CD14-positive monocyte (primary cell): ENCODE measurements at regions not wholly inside any gene's neighbourhood (a gene's known extent, or its start where the extent isn't known, plus 50 kb on each side); places are given as distances from the start of the nearest gene placed in this dataset.

Source experiments
- DNase-seq, 3 donors: peaks; one replicate each; pipeline ENCODE4 v3.0.0-alpha.2; 2011 to 2022
- H2AFZ ChIP-seq: 2 replicates; pipeline ENCODE4 v1.6.0; 2012; ENCODE audit warnings: mild to moderate bottlenecking, low read depth, low read length, inconsistent platforms; ENCODE audit not compliant: insufficient read depth, poor library complexity, severe bottlenecking
- H3K27ac ChIP-seq, 2 donors: 1 replicate in 1 of 2; 2 replicates in 1 of 2; pipeline ENCODE4 v1.5.1; 2012 to 2013; ENCODE audit warnings: low read length in 2 of 2, control low read depth in 1 of 2, inconsistent platforms in 1 of 2, low read depth in 1 of 2, mild to moderate bottlenecking in 1 of 2
- H3K27me3 ChIP-seq, 2 donors: one replicate each; pipeline versions ENCODE4 v1.6.0 to v1.6.1; 2011 to 2013; ENCODE audit warnings: low read length in 2 of 2; ENCODE audit not compliant: control insufficient read depth in 2 of 2, insufficient read depth in 2 of 2
- H3K36me3 ChIP-seq, 2 donors: replicated peaks in 1 of 2; 1 replicate in 1 of 2; 2 replicates in 1 of 2; pipeline versions ENCODE4 v1.5.1 to v1.6.1; 2012 to 2013; ENCODE audit warnings: low read length in 2 of 2, control low read depth in 1 of 2, inconsistent platforms in 1 of 2, mild to moderate bottlenecking in 1 of 2; ENCODE audit not compliant: insufficient read depth in 2 of 2, control insufficient read depth in 1 of 2
- H3K4me1 ChIP-seq, 2 donors: 1 replicate in 1 of 2; 2 replicates in 1 of 2; pipeline versions ENCODE4 v1.5.1 to v1.6.1; 2012 to 2013; ENCODE audit warnings: low read length in 2 of 2, control low read depth in 1 of 2, inconsistent platforms in 1 of 2, mild to moderate bottlenecking in 1 of 2, moderate library complexity in 1 of 2; ENCODE audit not compliant: insufficient read depth in 2 of 2, control insufficient read depth in 1 of 2
- H3K4me2 ChIP-seq: replicated peaks from 2 replicates; pipeline ENCODE3; 2012; ENCODE audit warnings: low read length, moderate library complexity, mild to moderate bottlenecking; ENCODE audit not compliant: poor library complexity, severe bottlenecking; ENCODE audit errors: extremely low read depth
- H3K4me3 ChIP-seq, 3 experiments: fragments of 200-600 bp in 1 of 3; sonication (generic) in 1 of 3; replicated peaks in 1 of 3; 1 replicate in 2 of 3; 2 replicates in 1 of 3; pipeline ENCODE4 v1.5.1; 2011 to 2013; ENCODE audit warnings: low read length in 3 of 3, mild to moderate bottlenecking in 3 of 3, control low read depth in 2 of 3, low read depth in 2 of 3, inconsistent platforms in 1 of 3, moderate library complexity in 1 of 3
- H3K79me2 ChIP-seq: 2 replicates; pipeline ENCODE4 v1.6.0; 2012; ENCODE audit warnings: mild to moderate bottlenecking, control low read depth, inconsistent platforms, low read length, moderate library complexity; ENCODE audit not compliant: insufficient read depth
- H3K9ac ChIP-seq: 2 replicates; pipeline ENCODE4 v1.6.0; 2017; ENCODE audit warnings: low read length, mild to moderate bottlenecking; ENCODE audit not compliant: insufficient read depth, poor library complexity, severe bottlenecking
- H3K9me3 ChIP-seq, 2 donors: replicated peaks in 1 of 2; 1 replicate in 1 of 2; 2 replicates in 1 of 2; pipeline versions ENCODE4 v1.5.1 to v1.6.1; 2012 to 2013; ENCODE audit warnings: low read length in 2 of 2, control low read depth in 1 of 2; ENCODE audit not compliant: control insufficient read depth in 1 of 2, insufficient read depth in 1 of 2
- H4K20me1 ChIP-seq: 2 replicates; pipeline ENCODE4 v1.6.0; 2012; ENCODE audit warnings: mild to moderate bottlenecking, low read length, control low read depth, moderate library complexity; ENCODE audit not compliant: insufficient read depth
- H3K27ac Mint-ChIP-seq, 7 donors: one replicate each; pipeline ENCODE4 v1.8.0; 2020; ENCODE audit warnings: mild to moderate bottlenecking in 7 of 7, mixed read lengths in 7 of 7, moderate library complexity in 6 of 7, inconsistent platforms in 2 of 7
- H3K27me3 Mint-ChIP-seq, 3 donors: one replicate each; pipeline ENCODE4 v1.8.0; 2021 to 2022; ENCODE audit warnings: low read depth in 3 of 3, mild to moderate bottlenecking in 3 of 3, mixed read lengths in 3 of 3, moderate library complexity in 3 of 3, inconsistent platforms in 1 of 3
- H3K36me3 Mint-ChIP-seq, 2 donors: one replicate each; pipeline ENCODE4 v1.8.0; 2020; ENCODE audit warnings: mixed read lengths in 2 of 2, inconsistent platforms in 1 of 2, mild to moderate bottlenecking in 1 of 2
- H3K4me1 Mint-ChIP-seq: one replicate; pipeline ENCODE4 v1.8.0; 2020; ENCODE audit warnings: mild to moderate bottlenecking, mixed read lengths
- H3K4me3 Mint-ChIP-seq, 2 donors: one replicate each; pipeline ENCODE4 v1.8.0; 2020; ENCODE audit warnings: mild to moderate bottlenecking in 2 of 2, mixed read lengths in 2 of 2, moderate library complexity in 1 of 2
- H3K9me3 Mint-ChIP-seq, 7 donors: one replicate each; pipeline ENCODE4 v1.8.0; 2020 to 2022; ENCODE audit warnings: mixed read lengths in 7 of 7, mild to moderate bottlenecking in 6 of 7, moderate library complexity in 6 of 7, inconsistent platforms in 2 of 7
- WGBS: methylation state at CpG from one replicate; pipeline ENCODE4 v1.1.5; 2013; ENCODE audit warnings: missing lambda C conversion rate; ENCODE audit not compliant: insufficient coverage; 5-methylcytosine and 5-hydroxymethylcytosine counted together
- intact Hi-C, 2 donors: fragments of 100-400 bp; cut with micrococcal nuclease; formaldehyde crosslinking; loops; one replicate each; pipeline versions ENCODE4 v1.15.0 to v1.15.1; 2023
- TF ChIP-seq, protein P1 (sequence below): fragments of 200-600 bp; IDR thresholded peaks from one replicate; pipeline ENCODE4 v1.8.0; 2022; ENCODE audit warnings: antibody characterized with exemption, mild to moderate bottlenecking

GRCh38 chr2:219835493-219835892 is 208.1 kb downstream of the SLC4A3 start:
- no peak for DNase-seq
- no peak overlapping the region for H3K4me3 Mint-ChIP-seq
- TF ChIP-seq, protein P1, sequence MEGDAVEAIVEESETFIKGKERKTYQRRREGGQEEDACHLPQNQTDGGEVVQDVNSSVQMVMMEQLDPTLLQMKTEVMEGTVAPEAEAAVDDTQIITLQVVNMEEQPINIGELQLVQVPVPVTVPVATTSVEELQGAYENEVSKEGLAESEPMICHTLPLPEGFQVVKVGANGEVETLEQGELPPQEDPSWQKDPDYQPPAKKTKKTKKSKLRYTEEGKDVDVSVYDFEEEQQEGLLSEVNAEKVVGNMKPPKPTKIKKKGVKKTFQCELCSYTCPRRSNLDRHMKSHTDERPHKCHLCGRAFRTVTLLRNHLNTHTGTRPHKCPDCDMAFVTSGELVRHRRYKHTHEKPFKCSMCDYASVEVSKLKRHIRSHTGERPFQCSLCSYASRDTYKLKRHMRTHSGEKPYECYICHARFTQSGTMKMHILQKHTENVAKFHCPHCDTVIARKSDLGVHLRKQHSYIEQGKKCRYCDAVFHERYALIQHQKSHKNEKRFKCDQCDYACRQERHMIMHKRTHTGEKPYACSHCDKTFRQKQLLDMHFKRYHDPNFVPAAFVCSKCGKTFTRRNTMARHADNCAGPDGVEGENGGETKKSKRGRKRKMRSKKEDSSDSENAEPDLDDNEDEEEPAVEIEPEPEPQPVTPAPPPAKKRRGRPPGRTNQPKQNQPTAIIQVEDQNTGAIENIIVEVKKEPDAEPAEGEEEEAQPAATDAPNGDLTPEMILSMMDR: no peak
- Histone ChIP-seq H3K27ac (no peak overlapping the region), H3K4me2 (no peak overlapping the region), H3K27me3 (no peaks in the 10 kb centered on the region), H3K4me3 (no peak overlapping the region), H3K9ac (no peak overlapping the region), H3K79me2 (no peaks in the 10 kb centered on the region), H3K9me3 (no peaks in the 10 kb centered on the region), H2AFZ (no peak overlapping the region), H3K36me3 (no peaks in the 10 kb centered on the region), H3K4me1 (no peaks in the 10 kb centered on the region), H4K20me1 (no peaks in the 10 kb centered on the region)
- H3K36me3 Mint-ChIP-seq: no peaks in the 10 kb centered on the region
- intact Hi-C loops: no loop called here
- peaks cover 0 to 2% (median 0%) of the 10 kb centered on the region in 7 donors for H3K9me3 Mint-ChIP-seq
- H3K4me1 Mint-ChIP-seq: no peaks in the 10 kb centered on the region
- no peaks in the 10 kb centered on the region for H3K27me3 Mint-ChIP-seq
- WGBS: 43% methylated on average over 1 of the region's 3 CpGs
- no peak overlapping the region for H3K27ac Mint-ChIP-seq

DNA sequence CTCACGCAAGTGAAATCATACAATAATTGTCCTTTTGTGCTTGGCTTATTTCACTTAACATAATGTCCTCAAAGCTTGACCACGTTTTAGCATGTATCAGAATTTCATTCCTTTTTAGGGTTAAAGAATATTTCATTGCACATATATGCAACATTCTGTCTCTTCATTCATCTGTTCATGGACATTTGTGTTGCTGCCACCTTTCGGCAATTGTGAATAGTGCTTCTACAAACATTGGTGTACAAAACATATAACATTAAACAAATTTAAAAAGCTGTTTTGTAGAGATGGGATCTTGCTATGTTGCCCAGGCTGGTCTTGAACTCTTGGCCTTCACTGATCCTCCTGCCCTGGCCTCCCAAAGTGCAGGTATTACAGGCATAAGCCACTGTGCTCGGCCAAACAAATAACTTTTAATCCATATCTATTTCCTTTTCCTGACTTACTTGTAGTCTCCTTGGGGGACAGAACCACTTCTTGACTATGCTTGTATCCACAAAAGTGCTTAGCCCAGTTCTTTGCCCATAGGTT is 209.3 kb downstream of the SLC4A3 start:
- Histone ChIP-seq H3K36me3 (no peaks in the 10 kb centered on the region), H3K4me1 (no peaks in the 10 kb centered on the region), H2AFZ (no peak overlapping the region), H3K9me3 (no peaks in the 10 kb centered on the region), H3K79me2 (no peaks in the 10 kb centered on the region), H3K9ac (no peak overlapping the region), H3K4me3 (no peak overlapping the region), H3K27me3 (no peaks in the 10 kb centered on the region), H4K20me1 (no peaks in the 10 kb centered on the region), H3K27ac (no peak overlapping the region), H3K4me2 (no peak overlapping the region)
- no peaks in the 10 kb centered on the region for H3K27me3 Mint-ChIP-seq
- DNase-seq: no peak
- peaks cover 0 to 2% (median 0%) of the 10 kb centered on the region in 7 donors for H3K9me3 Mint-ChIP-seq
- no peaks in the 10 kb centered on the region for H3K4me1 Mint-ChIP-seq
- TF ChIP-seq, protein P1: no peak
- intact Hi-C loops: no loop called here
- no CpG with 5 or more reads among the region's 4 CpGs for WGBS
- H3K4me3 Mint-ChIP-seq: no peak overlapping the region
- H3K36me3 Mint-ChIP-seq: no peaks in the 10 kb centered on the region
- H3K27ac Mint-ChIP-seq: no peak overlapping the region
